ENCODE measurements at regions not wholly inside any gene's neighbourhood (a gene's known extent, or its start where the extent isn't known, plus 50 kb on each side); places are given as distances from the start of the nearest gene placed in this dataset.
"Not testable (repeated sequence)": the region's sequence is repeated elsewhere in the genome, so short reads cannot be mapped to it uniquely, and the experiment has no call there.

GRCh38 chr1:143694085-143694484 lies 277.7 kb downstream of the FAM72C start:
- no peak for DNase-seq

- DNase-seq, result no peak
These were observed 279.7 kb downstream of the FAM72C start for GRCh38 chr1:143691971-143692529.

GRCh38 chr1:143691400-143691891 lies 280.3 kb downstream of the FAM72C start:
- no peak for DNase-seq

DNA sequence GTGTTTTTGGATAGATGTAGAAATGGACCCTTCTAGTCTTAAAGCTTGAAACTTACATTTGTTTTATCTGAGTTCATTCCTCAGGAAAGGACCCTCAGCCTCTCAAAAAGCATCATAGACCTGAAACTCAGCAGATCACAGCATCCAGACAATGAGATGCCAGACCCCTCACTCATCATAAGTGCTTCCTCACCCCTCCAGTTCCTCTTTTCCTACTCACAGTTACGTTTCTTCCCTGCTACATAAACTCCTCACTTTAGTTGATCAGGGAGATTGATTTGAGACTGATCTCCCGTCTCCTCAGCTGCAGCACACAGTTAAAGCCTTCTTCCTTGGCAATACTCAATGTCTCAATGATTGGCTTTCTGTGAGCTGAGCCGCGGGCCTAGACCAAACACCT lies 282.0 kb downstream of the FAM72C start:
- DNase-seq, result no peak

DNA sequence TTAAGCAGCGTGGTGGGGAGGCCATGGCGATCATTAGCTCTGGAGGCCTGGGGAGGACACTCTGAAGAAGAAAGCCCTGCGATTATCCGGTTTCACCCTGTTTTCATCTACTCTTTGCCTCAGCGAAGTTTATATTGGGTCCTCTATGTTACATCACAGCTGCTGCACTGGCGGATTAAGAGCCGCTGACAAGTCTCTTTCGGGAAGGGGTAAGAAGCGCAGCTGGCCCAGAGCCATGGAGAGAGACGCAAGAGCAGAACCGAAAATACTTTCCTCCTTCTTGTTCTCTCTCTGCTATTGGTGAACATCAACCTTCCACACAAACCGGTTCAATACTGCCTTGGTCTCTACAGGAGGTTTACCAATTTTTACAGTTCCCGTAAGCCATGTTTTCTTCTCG lies 291.5 kb downstream of the FAM72C start:
- no peak for DNase-seq

- no peak for DNase-seq
These were observed 298.8 kb downstream of the FAM72C start for GRCh38 chr1:143672983-143673382.

- DNase-seq, result no peak
These were observed 304.1 kb downstream of the FAM72C start for GRCh38 chr1:143667730-143668129.

- DNase-seq, result no peak
These were observed 304.9 kb downstream of the FAM72C start for GRCh38 chr1:143666851-143667250.

- DNase-seq, result no peak
These were observed 306.2 kb downstream of the FAM72C start for GRCh38 chr1:143665606-143666005.

GRCh38 chr1:143663056-143663455 lies 308.7 kb downstream of the FAM72C start:
- not testable (repeated sequence) for DNase-seq

- DNase-seq, result no peak
These were observed 310.2 kb downstream of the FAM72C start for GRCh38 chr1:143661418-143662101.

GRCh38 chr1:143660354-143660941 lies 311.3 kb downstream of the FAM72C start:
- no peak for DNase-seq

DNA sequence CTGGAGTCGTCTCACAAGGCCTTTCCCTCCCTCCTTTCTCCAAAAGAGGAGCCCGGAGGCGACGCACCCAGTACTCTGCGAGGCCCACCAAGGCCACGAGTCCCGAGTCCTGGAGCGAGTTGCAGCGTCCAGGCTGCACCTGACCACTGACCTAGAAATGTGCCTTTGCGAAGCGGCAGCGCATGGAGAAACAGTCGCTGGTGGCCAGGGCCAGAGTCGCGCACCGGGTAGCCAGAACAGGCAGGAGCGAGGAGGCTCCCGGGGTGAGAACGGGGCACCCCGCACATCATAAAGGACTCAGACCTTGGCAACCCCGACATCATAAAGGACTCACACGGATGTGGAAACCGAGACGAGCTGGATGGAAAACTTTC lies 318.4 kb downstream of the FAM72C start:
- no peak for DNase-seq

GRCh38 chr1:143652744-143653428 lies 318.9 kb downstream of the FAM72C start:
- no peak for DNase-seq

- DNase-seq, result no peak
These were observed 319.6 kb downstream of the FAM72C start for GRCh38 chr1:143652187-143652586.

DNA sequence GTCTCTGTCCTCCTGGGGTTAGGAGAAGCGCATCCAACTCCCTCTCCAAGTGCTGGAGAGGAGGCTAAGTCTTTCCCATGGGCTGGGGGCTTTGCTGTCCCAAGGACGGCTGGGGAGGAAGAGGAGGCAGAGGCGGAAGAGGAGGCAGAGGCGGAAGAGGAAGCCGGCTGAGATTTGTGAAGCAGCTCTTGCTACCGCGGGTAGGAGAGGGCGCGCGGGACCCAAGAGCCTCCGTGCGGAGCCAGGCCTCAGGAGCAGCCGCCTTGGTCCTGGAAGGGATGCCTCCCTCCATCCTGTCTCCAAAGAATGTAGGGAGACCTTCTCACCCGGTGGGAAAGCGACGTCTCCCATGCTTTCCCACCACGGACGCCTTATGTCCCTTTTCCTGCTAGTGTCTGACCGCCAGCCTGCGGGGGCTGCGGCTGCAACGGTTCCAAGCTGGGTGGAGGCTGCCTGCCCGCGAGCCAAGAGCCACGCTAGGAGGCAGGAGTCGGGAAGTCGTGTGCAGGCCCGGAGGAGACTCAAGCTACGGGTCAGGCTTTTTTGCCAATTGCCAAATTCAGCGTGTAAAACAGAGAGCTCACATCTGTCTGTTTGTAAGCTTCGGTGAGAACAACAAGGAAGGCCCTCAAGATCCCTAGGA lies 320.3 kb downstream of the FAM72C start:
- no peak for DNase-seq

GRCh38 chr1:143644035-143644434 lies 327.8 kb downstream of the FAM72C start:
- DNase-seq, result not testable (repeated sequence)

DNA sequence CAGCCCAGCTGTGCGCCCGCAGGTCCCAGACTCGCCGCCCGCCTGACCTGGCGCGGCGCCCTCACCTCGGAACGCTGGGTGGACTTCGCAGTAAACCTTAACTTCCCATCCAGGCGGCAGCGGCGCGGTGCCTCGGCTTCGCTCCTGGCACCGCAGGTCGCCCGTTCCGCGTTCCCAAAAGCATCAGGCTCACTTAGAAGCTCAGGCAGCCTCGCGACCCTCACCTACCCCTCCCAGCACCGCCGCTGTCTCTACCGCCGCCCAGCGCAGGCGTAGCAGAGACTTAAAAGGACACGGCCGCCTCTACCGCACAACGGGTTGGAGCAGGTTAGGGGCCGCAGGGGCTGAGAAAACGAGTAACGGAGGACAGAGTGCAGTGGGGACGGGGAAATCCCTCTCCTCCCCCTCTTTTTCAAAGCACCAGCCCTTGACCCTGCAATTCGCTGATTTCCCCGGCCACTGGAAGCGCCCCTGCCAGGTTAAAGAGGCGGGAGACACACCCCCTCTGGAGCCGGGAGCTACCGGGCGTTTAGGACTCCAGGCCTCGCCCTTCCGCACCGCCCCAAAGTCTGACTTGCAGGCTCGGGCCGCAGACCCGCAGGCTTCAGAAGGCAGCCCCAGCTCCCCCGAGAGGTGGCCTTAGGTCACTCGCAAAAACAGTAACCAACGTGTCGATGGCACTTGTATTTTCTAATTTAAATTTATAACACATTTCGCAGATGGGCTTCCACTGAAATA lies 328.5 kb downstream of the FAM72C start:
- no peak for DNase-seq

GRCh38 chr1:143625886-143626285 lies 345.9 kb downstream of the FAM72C start:
- no peak for DNase-seq

DNA sequence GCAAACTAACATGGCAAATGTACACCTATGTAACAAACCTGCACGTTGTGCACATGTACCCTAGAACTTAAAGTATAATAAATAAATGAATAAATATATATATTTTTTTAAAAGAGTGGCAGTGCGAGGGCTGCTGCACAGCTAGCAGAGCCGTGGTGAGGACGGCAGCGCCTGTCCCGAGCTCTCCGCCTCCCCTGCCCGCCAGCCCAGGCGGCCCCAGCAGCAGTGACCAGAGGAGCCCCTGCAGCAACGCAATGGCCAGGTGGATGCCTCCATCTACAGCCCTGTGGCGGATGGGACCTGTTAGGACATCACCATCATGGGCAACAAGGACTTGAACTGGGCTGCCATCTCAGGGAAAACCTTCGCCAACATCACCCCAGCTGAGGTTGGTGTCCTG lies 351.9 kb downstream of the FAM72C start:
- no peak for DNase-seq

DNA sequence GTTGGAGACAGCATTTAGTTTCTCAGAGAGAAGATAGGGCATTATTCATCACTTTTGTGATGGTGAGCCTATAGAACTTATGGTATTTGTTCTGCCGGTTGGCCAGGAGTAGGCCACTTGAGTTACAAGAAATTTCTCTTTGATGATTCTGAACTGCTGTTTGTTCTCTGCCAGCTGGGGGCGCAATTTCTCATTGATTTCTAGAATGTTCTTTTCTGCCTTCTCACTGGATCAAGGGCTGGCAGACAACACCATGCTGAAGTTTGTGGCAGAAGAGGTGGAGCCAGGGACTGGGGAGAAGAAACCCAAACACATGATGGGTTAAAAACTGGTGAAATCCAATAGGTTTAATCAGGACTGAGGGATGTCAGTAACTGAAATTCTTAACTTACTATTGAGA lies 360.6 kb downstream of the FAM72C start:
- DNase-seq, result no peak

GRCh38 chr1:143610196-143610595 lies 361.6 kb downstream of the FAM72C start:
- DNase-seq, result no peak

GRCh38 chr1:143604887-143605286 lies 366.9 kb downstream of the FAM72C start:
- DNase-seq, result no peak
